A673 (cell line): ENCODE measurements at regions not wholly inside any gene's neighbourhood (a gene's known extent, or its start where the extent isn't known, plus 50 kb on each side); places are given as distances from the start of the nearest gene placed in this dataset.

ENCODE experiments used
- BruUV-seq: library from RNA; stranded (reverse); fragments of 400-500 nt; replicated peaks from 2 replicates; lab custom pipeline; 2021; lab: Mats Ljungman, UMichigan
- CTCF ChIA-PET: fragments of 300-600 bp; sonication (Branson Sonifier 250); formaldehyde crosslinking; loops from one replicate; lab custom pipeline; 2022; ENCODE audit warnings: antibody characterized with exemption; lab: Charles Lee
- POLR2A ChIA-PET: fragments of 300-600 bp; sonication (Branson Sonifier 250); formaldehyde crosslinking; loops from one replicate; lab custom pipeline; 2022; ENCODE audit warnings: antibody characterized with exemption; ENCODE audit not compliant: low non-redundant PET; lab: Charles Lee
- DNase-seq: peaks from one replicate; pipeline ENCODE4 v3.0.0-alpha.2; 2015; ENCODE audit warnings: low spot score
- H3K27ac ChIP-seq: fragments of 200-600 bp; sonication (generic); 2 replicates; pipeline ENCODE4 v1.5.1; 2016; ENCODE audit warnings: mixed run types, low read depth, mild to moderate bottlenecking, mixed read lengths, antibody characterized with exemption, low read length; ENCODE audit not compliant: poor library complexity, severe bottlenecking
- H3K27me3 ChIP-seq: fragments of 200-600 bp; sonication (generic); replicated peaks from 2 replicates; pipeline ENCODE4 v1.6.1; 2017; ENCODE audit warnings: mixed run types, low read depth, mild to moderate bottlenecking, mixed read lengths, antibody characterized with exemption, low read length; ENCODE audit not compliant: insufficient read depth, poor library complexity
- H3K36me3 ChIP-seq: fragments of 200-600 bp; sonication (generic); 2 replicates; pipeline ENCODE4 v1.6.1; 2016; ENCODE audit warnings: mixed run types, mild to moderate bottlenecking, mixed read lengths, antibody characterized with exemption, low read length; ENCODE audit not compliant: insufficient read depth, poor library complexity, severe bottlenecking
- H3K4me1 ChIP-seq: fragments of 200-600 bp; sonication (generic); 2 replicates; pipeline ENCODE4 v1.6.1; 2017; ENCODE audit warnings: mixed run types, mild to moderate bottlenecking, mixed read lengths, antibody characterized with exemption, low read length; ENCODE audit not compliant: insufficient read depth, poor library complexity, severe bottlenecking
- H3K4me3 ChIP-seq: fragments of 200-600 bp; sonication (generic); 2 replicates; pipeline ENCODE4 v1.5.1; 2016; ENCODE audit warnings: low read depth, mixed run types, mild to moderate bottlenecking, mixed read lengths, low read length; ENCODE audit not compliant: poor library complexity, severe bottlenecking
- H3K9me3 ChIP-seq: fragments of 200-600 bp; sonication (generic); 2 replicates; pipeline ENCODE4 v1.6.1; 2016; ENCODE audit warnings: mixed run types, low read depth, mild to moderate bottlenecking, mixed read lengths, antibody characterized with exemption, low read length; ENCODE audit not compliant: poor library complexity, severe bottlenecking
- CTCF ChIP-seq: fragments of 300-800, 200-600 bp; sonication (generic); conservative IDR thresholded peaks from 2 replicates; pipeline ENCODE4 v1.5.1; 2017; ENCODE audit warnings: low read depth, mild to moderate bottlenecking, antibody characterized with exemption, low read length, moderate library complexity, mixed read lengths
- EZH2 ChIP-seq: fragments of 200-600 bp; sonication (generic); IDR thresholded peaks from 2 replicates; pipeline ENCODE4 v1.6.1; 2017; ENCODE audit warnings: borderline replicate concordance, low read depth, mild to moderate bottlenecking, mixed read lengths, antibody characterized with exemption, low read length; ENCODE audit not compliant: poor library complexity, severe bottlenecking
- intact Hi-C: fragments of 100-400 bp; cut with micrococcal nuclease; formaldehyde crosslinking; loops from one replicate; pipeline ENCODE4 v1.10.0; 2022; ENCODE audit not compliant: unreplicated experiment

- POLR2A ChIA-PET, result no interaction called here
- no peaks in the 10 kb centered on the region for H3K4me1 ChIP-seq
- CTCF ChIA-PET, result interaction anchor here (0.7 kb wide), 1 partner anchor 31 kb away, joined by 4 read pairs; no protein-coding TSS in a partner anchor
- H3K27me3 ChIP-seq, result no peaks in the 10 kb centered on the region
- H3K4me3 ChIP-seq, result no peak overlapping the region
- no peak for DNase-seq
- no peaks in the 10 kb centered on the region for H3K36me3 ChIP-seq
- intact Hi-C loops, result no loop called here
- no peaks in the 10 kb centered on the region for H3K9me3 ChIP-seq
- TF ChIP-seq CTCF (no peak), EZH2 (no peak)
- H3K27ac ChIP-seq, result no peak overlapping the region
- BruUV-seq, result no TSS peak
Measured at GRCh38 chr4:148764720-148765119, 322.5 kb upstream of the NR3C2 start.

GRCh38 chr4:148757171-148757570 is 315.0 kb upstream of the NR3C2 start:
- H3K36me3 ChIP-seq, result no peaks in the 10 kb centered on the region
- H3K27ac ChIP-seq, result no peak overlapping the region
- H3K4me3 ChIP-seq, result no peak overlapping the region
- no peak for TF ChIP-seq EZH2
- TF ChIP-seq CTCF, result no peak
- ChIA-PET CTCF (no interaction called here), POLR2A (no interaction called here)
- no peaks in the 10 kb centered on the region for H3K4me1 ChIP-seq
- peaks cover 4% of the 10 kb centered on the region for H3K9me3 ChIP-seq
- no peak for DNase-seq
- H3K27me3 ChIP-seq, result no peaks in the 10 kb centered on the region
- intact Hi-C loops, result no loop called here
- no TSS peak for BruUV-seq

GRCh38 chr4:148749403-148749802 is 307.2 kb upstream of the NR3C2 start:
- H3K4me3 ChIP-seq, result no peak overlapping the region
- TF ChIP-seq CTCF (no peak), EZH2 (no peak)
- no peak for DNase-seq
- H3K27ac ChIP-seq, result no peak overlapping the region
- CTCF ChIA-PET, result no interaction called here
- H3K36me3 ChIP-seq, result no peaks in the 10 kb centered on the region
- POLR2A ChIA-PET, result no interaction called here
- intact Hi-C loops, result no loop called here
- H3K9me3 ChIP-seq, result no peaks in the 10 kb centered on the region
- H3K4me1 ChIP-seq, result no peaks in the 10 kb centered on the region
- no peaks in the 10 kb centered on the region for H3K27me3 ChIP-seq
- no TSS peak for BruUV-seq
